ENCODE measurements at regions not wholly inside any gene's neighbourhood (a gene's known extent, or its start where the extent isn't known, plus 50 kb on each side); places are given as distances from the start of the nearest gene placed in this dataset.

DNA sequence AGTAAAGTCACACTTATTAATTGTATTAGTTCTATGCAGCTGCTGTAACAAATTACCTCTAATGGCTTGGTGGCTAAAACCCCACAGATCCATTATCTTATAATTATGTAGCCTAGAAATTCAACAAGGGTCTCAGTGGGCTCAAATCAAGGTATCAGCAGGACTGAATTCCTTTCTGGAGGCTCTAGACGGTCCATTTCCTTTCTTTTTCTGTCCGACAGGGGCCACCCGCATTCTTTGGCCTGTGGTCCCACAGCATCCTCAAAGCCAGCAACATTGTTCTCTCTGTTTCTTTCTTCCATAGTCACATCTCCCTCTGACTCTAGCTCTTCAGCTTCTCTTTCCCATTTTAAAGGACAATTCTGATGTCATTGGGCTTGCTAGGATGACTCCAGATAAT is 276.3 kb upstream of the ZNF717 start:
- TF ChIP-seq CTCF (IDR thresholded peaks at IDR 0.05), result no peak
- TF ChIP-seq EZH2 (IDR thresholded peaks at IDR 0.05; ENCODE audit: borderline replicate concordance, insufficient read depth, low read depth, low read length, poor library complexity, severe bottlenecking), result no peak
